GM21723 (cell line): ENCODE measurements at regions not wholly inside any gene's neighbourhood (a gene's known extent, or its start where the extent isn't known, plus 50 kb on each side); places are given as distances from the start of the nearest gene placed in this dataset.
"Not testable (repeated sequence)": the region's sequence is repeated elsewhere in the genome, so short reads cannot be mapped to it uniquely, and the experiment has no call there.

Experiments
- ATAC-seq: cut with Tn5 transposase; IDR thresholded peaks from one replicate; pipeline ENCODE4 v1.9.1; 2021; ENCODE audit warnings: mild to moderate bottlenecking, moderate library complexity; ENCODE audit not compliant: unreplicated experiment

DNA sequence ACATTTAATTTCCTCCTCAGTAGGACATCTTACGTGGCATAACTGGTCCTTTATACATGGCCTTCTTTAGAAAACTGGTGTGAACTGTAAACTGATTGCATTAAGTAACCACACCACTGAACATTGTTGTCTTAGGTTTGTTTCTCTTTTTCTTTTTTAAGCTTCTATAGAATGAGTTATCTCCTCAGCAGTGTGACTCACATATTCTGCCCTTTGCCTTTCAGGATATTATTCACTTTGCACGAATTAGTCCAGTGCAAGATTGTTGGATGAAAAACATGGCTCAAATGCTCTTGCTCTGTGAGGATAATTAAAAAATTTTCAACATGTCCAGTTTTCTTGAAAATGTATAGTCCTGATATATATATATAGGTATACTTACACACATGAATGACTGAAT lies 147.6 kb downstream of the KBTBD8 start:
- ATAC-seq: no peak

DNA sequence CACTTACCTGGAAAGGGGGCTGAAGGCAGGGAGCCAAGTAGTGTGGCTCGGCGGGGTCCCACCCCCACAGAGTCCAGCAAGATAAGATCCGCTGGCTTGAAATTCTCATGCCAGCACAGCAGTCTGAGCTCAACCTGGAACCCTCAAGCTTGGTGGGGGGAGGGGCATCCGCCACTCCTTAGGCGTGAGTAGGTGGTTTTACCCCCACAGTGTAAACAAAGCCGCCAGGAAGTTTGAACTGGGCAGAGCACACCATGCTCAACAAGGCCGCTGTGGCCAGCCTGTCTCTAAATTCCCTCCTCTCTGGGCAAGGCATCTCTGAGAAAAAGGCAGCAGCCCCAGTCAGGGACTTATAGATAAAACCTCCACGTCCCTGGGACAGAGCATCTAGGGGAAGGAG lies 156.3 kb downstream of the KBTBD8 start:
- no peak for ATAC-seq

DNA sequence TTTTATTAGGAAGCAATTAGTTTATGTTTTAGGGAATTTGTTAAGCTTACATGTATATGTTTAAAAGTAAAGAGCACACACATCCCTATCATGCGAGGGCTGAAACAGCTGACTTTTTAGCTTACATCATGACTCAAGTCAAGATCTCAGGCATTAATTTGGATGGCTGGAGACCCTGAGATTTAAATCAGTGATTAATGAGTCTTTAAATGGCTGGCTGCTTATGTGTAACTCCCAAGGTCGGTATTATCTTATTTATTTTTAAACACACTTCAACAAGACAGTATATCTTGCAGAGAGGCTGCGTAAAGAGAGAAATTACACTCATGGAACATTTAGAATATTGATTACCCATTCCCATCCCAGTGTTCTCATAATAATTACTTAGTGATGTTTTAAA lies 169.4 kb downstream of the KBTBD8 start:
- ATAC-seq: no peak

DNA sequence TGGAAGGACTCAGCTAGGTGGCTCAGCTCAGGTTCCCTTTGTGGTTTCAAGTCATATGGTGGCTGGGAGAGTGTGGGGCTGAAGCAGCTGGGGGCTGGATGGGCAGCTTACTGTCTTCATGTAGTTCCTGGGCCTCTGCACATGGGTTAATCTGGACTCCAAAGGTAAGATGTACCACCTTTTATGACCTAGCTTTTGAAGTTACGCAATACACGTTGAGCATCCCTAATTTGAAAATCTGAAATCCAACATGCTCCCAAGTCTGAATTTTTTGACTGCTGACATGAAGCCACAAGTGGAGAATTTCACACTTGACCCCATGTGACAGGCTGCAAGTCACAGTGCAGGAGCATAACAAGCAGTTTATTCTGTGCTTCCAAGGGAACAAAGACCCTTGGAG lies 173.7 kb downstream of the KBTBD8 start:
- ATAC-seq: no peak

DNA sequence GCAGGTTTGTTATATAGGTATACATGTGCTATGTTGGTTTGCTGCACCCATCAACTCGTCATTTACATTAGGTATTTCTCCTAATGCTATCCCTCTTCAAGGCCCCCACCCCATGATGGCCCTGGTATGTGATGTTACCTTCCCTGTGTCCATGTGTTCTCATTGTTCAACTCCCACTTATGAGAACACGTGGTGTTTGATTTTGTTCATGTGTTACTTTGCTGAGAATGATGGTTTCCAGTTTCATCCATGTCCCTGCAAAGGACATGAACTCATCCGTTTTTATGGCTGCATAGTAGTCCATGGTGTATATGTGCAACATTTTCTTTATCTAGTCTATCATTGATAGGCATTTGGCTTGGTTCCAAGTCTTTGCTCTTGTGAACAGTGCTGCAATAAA lies 175.0 kb downstream of the KBTBD8 start:
- ATAC-seq: not testable (repeated sequence)

DNA sequence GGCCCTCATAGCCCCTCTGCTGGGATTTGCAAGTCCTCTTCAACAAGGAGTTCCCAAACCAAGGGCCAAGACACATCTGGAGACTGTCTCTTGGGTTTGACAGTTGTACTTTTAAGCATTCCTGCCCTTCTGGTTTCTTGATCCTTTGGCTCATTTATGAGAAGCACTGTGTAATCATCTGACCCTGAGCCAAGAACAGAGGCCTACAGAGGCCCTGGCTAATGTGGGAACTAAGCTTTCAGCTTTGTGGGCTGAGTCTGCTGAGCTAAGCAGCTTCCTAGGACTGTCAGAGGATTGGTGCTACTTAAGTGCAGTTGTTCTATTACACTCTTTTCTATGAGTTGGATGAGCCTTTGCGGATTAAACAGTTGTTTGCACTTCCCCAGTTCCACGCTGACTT lies 178.3 kb downstream of the KBTBD8 start:
- no peak for ATAC-seq

DNA sequence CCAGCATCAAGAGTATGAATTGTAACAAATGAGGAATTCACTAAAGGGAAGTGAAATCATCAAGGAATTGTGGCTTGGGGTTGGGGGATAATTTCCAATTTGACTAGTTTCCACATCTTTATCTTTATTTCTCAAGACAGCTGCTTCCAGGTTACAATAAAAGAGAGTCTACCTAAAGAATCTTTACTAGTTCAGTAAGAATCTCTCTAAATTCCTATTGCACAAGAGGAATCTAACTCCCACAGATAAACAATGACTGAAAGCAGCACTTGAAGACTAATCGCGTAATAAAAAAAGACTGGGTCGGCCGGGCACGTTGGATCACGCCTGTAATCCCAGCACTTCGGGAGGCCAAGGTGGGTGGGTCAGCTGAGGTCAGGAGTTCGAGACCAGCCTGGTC lies 194.4 kb downstream of the KBTBD8 start:
- no peak for ATAC-seq

DNA sequence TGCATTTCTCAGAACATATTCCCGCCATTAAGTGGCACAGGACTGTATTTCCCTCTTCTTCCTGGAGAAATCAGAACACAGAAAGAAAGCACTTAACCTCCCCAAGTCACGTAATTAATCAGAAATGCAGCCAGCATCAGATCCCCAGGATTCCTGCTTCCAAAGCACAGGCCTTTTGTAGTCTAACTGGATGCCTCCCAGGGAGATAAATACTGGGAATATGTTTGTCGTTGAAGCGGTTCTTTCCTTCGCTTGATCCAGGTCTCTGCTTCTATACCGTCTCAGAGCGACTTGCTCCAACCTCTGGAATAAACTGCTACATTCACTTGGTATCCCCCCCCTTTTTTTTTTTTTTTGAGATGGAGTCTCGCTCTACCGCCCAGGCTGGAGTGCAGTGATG lies 198.6 kb downstream of the KBTBD8 start:
- ATAC-seq: no peak

DNA sequence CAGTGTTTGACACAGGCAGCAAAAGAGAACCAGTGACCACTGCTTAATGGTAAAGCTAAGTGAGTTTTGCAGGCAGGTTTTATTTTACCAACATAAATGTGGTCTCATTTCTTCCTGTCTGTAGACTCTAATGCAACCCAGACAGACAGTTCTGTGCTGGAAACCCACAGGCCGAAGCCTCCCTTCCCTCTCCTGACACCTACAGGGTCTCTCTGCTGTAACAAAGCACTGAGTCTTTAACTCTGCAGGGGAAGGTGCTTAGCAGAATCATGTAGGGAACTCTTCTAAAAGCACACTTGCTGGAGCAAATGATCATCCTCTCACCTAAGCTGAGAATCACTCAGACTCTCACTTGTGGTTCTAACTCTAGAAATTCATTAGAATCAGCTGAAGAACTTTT lies 200.3 kb downstream of the KBTBD8 start:
- ATAC-seq: no peak

DNA sequence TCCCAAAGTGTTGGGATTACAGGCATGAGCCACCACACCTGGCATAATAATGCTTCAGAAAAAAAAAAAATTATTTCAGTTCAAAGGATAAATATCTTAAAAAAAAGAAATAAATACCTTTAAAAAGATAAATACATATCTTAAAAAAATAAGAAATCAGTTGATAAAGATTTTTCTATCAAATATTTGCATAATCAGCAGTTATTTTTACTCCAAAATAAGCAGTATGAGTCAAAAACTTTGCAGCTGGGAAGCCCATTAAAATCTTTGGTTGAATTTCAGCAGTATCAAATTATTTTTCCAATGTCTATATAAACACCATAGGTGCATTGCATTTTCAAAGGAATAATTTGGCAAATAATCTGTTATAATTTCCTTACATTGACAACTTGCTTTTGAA lies 202.5 kb downstream of the KBTBD8 start:
- ATAC-seq: no peak

DNA sequence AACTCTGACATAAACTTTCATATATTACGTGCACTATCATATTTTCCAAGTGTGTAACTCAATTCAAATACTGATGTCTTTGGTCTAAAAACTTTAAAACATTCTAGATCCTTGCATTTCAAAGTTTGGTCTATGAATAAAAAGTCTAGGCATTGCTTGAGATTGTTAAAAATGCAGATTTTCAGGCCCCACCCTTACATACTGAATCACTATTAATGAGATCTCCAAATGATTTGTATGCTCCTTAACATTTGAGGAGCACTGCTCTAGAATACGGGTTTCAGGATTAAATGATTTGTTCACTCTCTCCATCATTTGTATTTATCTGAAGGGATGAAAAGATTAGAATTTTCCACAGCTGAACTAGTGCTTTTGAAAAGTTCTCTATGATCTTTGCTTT lies 202.9 kb downstream of the KBTBD8 start:
- ATAC-seq: no peak

DNA sequence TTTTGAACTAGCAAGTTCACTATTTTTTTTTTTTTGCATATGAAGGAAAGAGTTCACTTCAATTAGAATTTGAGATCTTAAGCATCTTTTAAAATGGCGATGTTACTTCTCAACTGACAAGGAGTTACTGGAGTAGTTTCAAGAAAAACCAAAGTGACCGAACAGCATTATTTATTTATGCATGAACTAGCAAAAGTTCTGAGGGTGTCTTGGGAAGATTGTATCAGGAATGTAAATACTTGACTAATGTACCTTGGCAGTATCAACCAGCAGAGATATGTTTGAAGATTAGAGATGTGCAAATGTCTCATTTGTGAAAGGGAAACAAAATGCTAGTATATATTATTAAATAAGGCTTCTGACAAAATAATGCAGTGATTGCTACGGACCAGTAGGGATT lies 203.9 kb downstream of the KBTBD8 start:
- no peak for ATAC-seq

DNA sequence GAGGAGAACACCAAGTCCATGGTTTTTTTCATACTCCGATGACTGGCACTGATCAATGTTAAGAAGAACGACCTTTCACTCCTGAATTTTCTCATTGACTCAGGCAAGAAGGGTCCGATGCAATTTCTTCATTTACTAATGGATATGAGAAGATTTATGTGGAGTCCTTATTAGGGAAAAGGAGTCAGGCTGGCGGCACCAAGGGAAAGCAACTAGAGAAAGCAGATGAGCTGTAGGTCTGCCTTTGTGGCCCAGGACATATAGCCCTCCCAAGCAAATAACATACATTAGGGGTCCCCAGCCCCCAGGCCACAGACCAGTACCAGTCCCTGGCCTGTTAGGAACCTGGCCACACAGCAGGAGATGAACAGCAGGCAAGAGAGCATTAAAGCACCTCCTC lies 206.8 kb downstream of the KBTBD8 start:
- no peak for ATAC-seq

DNA sequence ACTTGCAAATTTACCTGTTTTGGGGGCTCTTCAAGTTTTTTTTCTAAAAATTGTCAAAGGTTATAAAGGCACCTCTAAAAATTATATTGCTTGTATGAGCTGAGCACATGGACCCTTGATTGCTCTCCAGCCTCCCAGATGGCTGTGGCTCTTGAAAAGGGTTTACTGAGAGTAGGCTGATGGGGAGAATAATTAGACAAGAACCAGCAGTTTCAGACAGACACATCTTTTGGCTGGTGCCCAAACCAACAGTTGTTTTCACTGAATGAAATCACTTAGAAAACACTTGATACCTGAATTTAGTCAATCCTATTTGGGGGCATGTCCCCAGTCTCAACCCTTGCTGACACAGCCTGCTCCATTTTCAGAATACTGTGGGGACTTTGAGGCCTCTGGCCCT lies 217.6 kb downstream of the KBTBD8 start:
- ATAC-seq: no peak

DNA sequence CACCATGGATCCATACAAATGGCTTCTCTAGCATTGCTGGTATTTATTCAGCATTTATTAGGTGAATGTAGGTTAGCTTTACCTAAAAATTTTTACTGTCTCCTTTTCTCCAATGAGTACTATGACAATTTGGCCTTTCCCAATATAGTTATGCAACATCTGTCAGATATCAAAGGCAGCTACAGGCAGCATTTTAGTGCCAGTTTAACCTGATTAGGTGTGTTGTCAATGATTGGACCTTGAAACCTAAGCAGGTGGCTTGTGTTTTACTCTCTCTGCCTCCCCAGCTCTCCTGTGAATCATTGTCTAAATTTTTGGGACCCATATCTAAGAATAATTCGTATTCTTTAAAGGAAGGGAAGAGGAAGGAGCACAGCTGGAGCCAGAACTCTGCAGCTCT lies 228.9 kb downstream of the KBTBD8 start:
- ATAC-seq: no peak

DNA sequence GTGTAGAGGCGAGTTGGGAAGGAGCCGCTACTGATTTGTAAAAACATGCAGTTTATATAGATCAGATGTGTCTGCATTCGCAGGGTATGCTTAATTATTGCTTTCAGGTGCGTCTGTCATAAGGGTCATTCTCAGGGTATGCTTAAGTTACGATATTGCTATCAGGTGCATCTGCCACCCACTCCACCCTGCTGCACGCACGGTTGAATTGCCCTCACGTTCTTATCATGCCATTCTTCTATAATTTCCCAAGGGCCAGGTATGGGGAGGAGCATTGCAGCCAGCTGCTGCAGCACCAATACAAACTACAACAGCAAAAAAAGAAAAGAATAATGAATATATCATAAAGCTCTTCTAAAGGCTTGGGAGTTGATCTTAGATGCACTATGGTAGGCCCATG lies 230.0 kb downstream of the KBTBD8 start:
- no peak for ATAC-seq

DNA sequence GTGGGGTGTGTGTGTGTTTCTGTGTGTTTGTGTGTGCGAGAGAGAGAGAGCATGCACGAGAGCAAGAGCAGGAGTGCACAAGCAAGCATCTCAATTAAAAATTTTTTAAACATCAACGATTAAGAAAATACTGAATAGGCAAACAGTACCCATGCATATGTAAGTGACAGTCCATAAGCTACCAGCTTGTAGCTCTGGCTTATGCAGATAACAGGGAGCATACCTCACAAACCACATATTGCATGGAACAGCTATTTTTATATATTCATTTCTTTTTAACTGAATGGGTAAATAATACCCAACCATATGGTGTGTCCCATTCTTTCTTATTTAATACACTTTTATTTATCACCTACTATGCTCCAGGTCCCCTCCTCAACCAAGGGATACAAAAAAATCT lies 234.5 kb downstream of the KBTBD8 start:
- no peak for ATAC-seq

DNA sequence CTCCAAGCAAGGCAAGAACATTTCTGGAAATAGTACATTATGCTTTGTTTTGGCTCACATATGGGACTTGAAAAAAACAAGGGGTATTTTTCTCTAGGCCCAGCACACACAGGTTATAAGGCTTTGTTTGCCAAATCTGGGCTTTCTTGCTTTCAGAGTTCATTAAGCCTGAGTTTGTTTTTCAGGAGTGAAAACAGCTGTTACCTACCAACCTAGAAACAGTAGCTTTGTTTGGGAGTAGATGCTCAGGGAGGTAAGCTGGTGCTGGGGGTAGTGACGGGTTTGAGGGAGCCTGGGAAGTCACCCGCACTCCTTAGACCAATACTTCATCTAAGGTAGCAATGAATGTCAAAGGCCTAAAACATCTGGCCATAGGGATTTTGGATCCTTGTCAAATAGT lies 241.2 kb downstream of the KBTBD8 start:
- ATAC-seq: no peak

DNA sequence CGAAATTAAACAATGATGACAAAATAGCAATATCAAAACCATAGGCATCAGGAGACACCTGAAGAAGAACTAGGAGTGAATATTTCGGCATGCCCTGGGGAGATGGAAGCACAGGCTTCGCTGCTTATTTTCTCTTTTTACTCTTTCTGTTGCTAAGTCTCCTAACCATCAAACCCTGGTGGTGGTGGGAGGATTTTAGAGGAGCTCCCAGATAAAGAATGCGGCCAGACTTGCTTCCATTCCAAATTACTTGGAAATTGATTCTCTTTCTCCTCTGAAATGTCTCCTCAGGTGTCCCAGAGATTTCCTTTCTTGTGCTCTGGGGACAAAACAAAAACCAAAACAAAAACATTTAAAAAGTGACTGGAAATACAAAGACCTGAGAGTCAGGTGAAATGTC lies 243.0 kb downstream of the KBTBD8 start:
- ATAC-seq: no peak

DNA sequence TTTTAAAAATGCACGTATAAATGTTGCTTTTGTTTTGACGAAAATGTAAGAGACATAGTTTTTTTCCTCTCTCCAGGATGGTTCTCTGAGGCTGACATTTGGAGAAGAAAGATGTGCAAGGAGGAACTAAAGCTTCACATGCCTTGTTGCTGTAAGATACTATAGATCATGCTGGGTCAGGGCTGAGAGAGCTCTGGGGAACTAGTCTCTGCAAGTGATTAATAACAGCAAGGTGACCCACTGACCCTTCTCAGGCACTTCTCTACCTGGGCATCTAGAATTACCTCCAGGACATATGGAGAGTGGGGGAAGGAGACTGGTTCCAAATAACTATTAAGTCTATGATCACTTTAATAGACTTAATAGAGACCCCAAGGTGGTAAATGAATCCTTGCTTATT lies 246.0 kb downstream of the KBTBD8 start:
- ATAC-seq: no peak

DNA sequence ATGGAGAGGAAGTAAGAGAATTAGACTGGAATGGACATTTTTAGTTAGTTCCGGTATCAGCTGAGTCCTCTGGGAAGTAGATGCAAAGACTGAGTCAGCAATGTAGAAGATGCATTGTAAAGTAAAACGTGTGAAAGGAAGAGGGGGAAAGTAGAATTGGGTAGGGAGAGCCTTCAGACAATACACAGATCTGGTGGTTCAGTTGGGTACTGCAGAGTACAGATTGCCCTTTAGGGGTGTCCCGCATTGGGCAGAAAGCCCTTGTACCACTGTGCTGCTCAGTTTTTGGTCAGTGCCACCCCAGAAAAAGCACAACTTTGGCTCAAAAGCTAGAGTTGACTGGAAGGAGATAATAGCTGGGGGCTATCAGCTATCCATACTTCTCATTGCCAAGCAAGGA lies 247.4 kb downstream of the KBTBD8 start:
- ATAC-seq: no peak

DNA sequence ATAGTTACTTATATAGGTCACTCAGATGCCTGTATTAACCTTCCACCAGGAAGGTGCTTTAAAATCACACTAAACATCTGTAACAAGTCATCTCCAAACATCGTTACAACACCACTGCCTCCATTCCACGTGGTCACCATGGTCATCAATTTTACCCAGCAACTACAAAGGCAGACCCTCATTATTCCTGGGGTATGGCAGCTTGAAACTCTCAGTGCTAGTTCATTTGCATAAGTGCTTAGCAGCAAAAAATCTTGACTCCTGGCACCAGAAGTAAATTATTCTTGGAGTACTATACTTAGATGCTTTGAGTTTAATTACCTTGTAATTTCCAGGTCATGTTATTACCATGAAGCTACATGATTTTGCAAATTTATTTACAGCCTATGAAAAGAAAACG lies 250.6 kb downstream of the KBTBD8 start:
- no peak for ATAC-seq

DNA sequence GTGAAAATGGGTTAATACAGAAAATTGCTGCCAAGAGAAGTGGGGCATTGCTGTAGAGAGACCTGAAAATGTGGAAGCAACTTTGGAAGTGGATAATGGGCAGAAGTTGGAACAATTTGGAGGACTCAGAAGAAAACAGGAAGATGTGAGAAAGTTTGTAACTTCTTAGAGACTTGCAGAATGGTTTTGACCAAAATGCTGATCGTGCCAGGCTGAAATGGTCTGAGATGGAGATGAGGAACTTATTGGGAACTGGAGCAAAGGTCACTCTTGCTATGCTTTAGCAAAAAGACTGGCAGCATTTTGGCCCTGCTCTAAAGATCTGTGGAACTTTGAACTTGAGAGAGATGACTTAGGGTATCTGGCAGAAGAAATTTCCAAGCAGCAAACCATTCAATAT lies 254.8 kb downstream of the KBTBD8 start:
- not testable (repeated sequence) for ATAC-seq

DNA sequence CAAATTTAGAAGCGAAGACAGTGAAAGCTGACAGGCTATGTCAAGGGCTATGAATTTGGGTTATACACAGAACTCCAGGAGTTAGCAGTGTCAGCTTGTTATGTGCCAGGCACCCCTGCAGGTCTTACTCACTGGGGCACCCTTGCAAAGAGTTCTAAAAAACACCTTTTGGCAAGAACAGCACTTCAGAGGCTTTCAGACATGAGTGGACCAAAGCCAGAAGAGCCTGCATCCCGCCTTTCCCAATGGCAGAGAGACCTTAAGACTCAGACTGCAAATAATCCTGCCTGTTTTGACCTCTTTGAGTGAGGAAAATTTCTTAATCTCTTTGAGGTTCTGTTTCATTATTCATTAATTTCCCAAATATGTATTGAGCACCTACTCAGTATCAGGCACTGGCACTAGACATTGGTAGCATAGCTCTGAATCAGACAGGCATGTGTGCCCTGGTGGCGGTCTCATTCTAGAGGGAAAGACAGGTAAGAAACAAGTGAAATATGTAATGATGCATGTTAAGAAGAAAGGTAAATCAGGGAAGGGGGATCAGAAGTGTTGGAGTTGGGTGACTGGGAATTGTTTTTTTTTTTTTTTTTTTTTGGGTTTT lies 280.0 kb downstream of the KBTBD8 start:
- no peak for ATAC-seq
